T-cell (primary cell): ENCODE measurements at regions not wholly inside any gene's neighbourhood (a gene's known extent, or its start where the extent isn't known, plus 50 kb on each side); places are given as distances from the start of the nearest gene placed in this dataset.
"Not testable (repeated sequence)": the region's sequence is repeated elsewhere in the genome, so short reads cannot be mapped to it uniquely, and the experiment has no call there.

Experiments
- ATAC-seq, 4 experiments: fragments of 200-7000 bp in 3 of 4; fragments of 150-1000 bp in 1 of 4; cut with Tn5 transposase; replicated peaks in 1 of 4; 1 replicate in 3 of 4; 2 replicates in 1 of 4; pipeline ENCODE4 v1.10.0; 2021; ENCODE audit warnings: moderate library complexity in 3 of 4, mild to moderate bottlenecking in 2 of 4, moderate number of reproducible peaks in 1 of 4
- CTCF ChIA-PET, 2 donors: fragments of 300-600 bp; sonication (Branson Sonifier 250); formaldehyde crosslinking; loops; one replicate each; lab custom pipeline; 2022; ENCODE audit warnings: antibody characterized with exemption in 2 of 2; lab: Charles Lee
- POLR2A ChIA-PET, 2 donors: fragments of 300-600 bp; sonication (Branson Sonifier 250); formaldehyde crosslinking; loops; one replicate each; lab custom pipeline; 2022; ENCODE audit warnings: antibody characterized with exemption in 2 of 2; lab: Charles Lee
- DNase-seq, 35 experiments: peaks; one replicate each; pipeline versions ENCODE4 v3.0.0 to v3.0.0-alpha.2; 2013 to 2023
- H3K27ac ChIP-seq: one replicate; pipeline ENCODE4 v1.5.1; 2013; ENCODE audit warnings: low read length
- H3K27me3 ChIP-seq, 2 experiments: replicated peaks in 1 of 2; 1 replicate in 1 of 2; 2 replicates in 1 of 2; pipeline versions ENCODE4 v1.6.1 to v1.7.0; 2013; ENCODE audit warnings: low read length in 1 of 2, mixed read lengths in 1 of 2; ENCODE audit not compliant: control insufficient read depth in 2 of 2, insufficient read depth in 2 of 2; ENCODE audit errors: extremely low read depth in 1 of 2
- H3K36me3 ChIP-seq, 2 donors: 1 replicate in 1 of 2; 2 replicates in 1 of 2; pipeline versions ENCODE4 v1.6.1 to v1.7.0; 2013; ENCODE audit warnings: low read length in 1 of 2; ENCODE audit not compliant: control insufficient read depth in 2 of 2, insufficient read depth in 1 of 2; ENCODE audit errors: extremely low read depth in 1 of 2
- H3K4me1 ChIP-seq, 2 experiments: 1 replicate in 1 of 2; 2 replicates in 1 of 2; pipeline versions ENCODE4 v1.6.1 to v1.7.0; 2013; ENCODE audit warnings: low read length in 2 of 2, mixed read lengths in 1 of 2; ENCODE audit not compliant: insufficient read depth in 2 of 2, control insufficient read depth in 1 of 2; ENCODE audit errors: extremely low read depth in 1 of 2
- H3K4me3 ChIP-seq, 2 donors: 1 replicate in 1 of 2; 2 replicates in 1 of 2; pipeline versions ENCODE4 v1.5.1 to v1.7.0; 2013; ENCODE audit warnings: mild to moderate bottlenecking in 2 of 2, low read length in 1 of 2, moderate library complexity in 1 of 2; ENCODE audit not compliant: control insufficient read depth in 1 of 2; ENCODE audit errors: extremely low read depth in 1 of 2
- H3K9me3 ChIP-seq: 2 replicates; pipeline ENCODE4 v1.7.0; 2013
- H3K27ac Mint-ChIP-seq, 2 donors: one replicate each; pipeline ENCODE4 v1.8.0; 2020 to 2021; ENCODE audit warnings: mild to moderate bottlenecking in 2 of 2, mixed read lengths in 2 of 2
- H3K27me3 Mint-ChIP-seq, 2 donors: one replicate each; pipeline ENCODE4 v1.8.0; 2021 to 2022; ENCODE audit warnings: mixed read lengths in 2 of 2
- H3K36me3 Mint-ChIP-seq: one replicate; pipeline ENCODE4 v1.8.0; 2021; ENCODE audit warnings: mixed read lengths
- H3K4me1 Mint-ChIP-seq, 3 donors: one replicate each; pipeline ENCODE4 v1.8.0; 2020 to 2022; ENCODE audit warnings: mixed read lengths in 3 of 3, mild to moderate bottlenecking in 1 of 3
- H3K4me3 Mint-ChIP-seq, 3 donors: one replicate each; pipeline ENCODE4 v1.8.0; 2020 to 2022; ENCODE audit warnings: mild to moderate bottlenecking in 3 of 3, mixed read lengths in 3 of 3, moderate library complexity in 3 of 3
- H3K9me3 Mint-ChIP-seq, 3 donors: one replicate each; pipeline ENCODE4 v1.8.0; 2020 to 2022; ENCODE audit warnings: mixed read lengths in 3 of 3
- WGBS: methylation state at CpG from one replicate; pipeline ENCODE4 v1.1.5; 2013; ENCODE audit warnings: missing lambda C conversion rate; ENCODE audit not compliant: insufficient coverage; 5-methylcytosine and 5-hydroxymethylcytosine counted together

DNA sequence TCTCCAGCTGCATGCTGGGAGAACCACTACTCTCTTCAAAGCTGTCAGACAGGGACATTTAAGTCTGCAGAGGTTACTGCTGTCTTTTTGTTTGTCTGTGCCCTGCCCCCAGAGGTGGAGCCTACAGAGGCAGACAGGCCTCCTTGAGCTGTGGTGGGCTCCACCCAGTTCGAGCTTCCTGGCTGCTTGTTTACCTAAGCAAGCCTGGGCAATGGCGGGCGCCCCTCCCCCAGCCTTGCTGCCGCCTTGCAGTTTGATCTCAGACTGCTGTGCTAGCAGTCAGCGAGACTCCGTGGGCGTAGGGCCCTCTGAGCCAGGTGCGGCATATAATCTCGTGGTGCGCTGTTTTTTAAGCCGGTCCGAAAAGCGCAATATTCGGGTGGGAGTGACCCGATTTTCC, 215.0 kb downstream of the STIM2 start:
- H3K27me3 Mint-ChIP-seq, POLR2A ChIA-PET, H3K27me3 ChIP-seq, H3K4me3 ChIP-seq, H3K9me3 Mint-ChIP-seq, H3K27ac ChIP-seq, CTCF ChIA-PET, H3K4me1 Mint-ChIP-seq, H3K36me3 ChIP-seq, H3K9me3 ChIP-seq, H3K27ac Mint-ChIP-seq, H3K4me1 ChIP-seq, H3K36me3 Mint-ChIP-seq, H3K4me3 Mint-ChIP-seq, ATAC-seq: not testable (repeated sequence)
- peak in 1 of 35 experiments; percentile 5 for DNase-seq
- 63% methylated on average over 2 of the region's 15 CpGs for WGBS

DNA sequence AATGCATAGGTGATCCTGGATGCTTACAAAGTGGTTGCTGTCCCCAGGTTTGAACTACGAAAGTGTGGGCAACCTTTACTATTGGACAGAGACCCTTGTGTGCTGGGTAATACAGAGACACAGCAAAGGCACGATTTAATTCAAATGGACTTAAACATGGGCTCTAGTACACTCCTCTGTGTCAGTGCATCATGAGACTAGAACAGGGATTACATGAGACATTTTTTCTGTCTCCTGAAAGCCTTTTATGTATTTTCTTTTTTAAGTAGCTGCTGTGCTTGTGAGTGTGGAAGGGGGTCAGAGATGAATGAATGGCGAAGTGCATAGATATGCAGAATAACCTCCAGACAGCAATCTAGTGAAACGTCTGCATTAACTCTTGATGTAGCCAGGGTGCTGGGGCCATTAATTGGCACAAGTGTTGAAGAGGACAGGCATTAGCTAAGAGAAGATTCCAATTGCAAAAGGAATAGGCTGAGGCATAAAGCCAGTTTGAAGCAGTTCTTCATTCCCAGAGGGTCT, 218.4 kb downstream of the STIM2 start:
- Histone ChIP-seq H3K27me3 (peaks cover 0 to 19% of the 10 kb centered on the region in 2 experiments), H3K9me3 (no peaks in the 10 kb centered on the region), H3K4me1 (no peaks in the 10 kb centered on the region), H3K36me3 (no peaks in the 10 kb centered on the region), H3K4me3 (no peak overlapping the region), H3K27ac (no peak overlapping the region)
- Mint-ChIP-seq H3K27me3 (peaks cover 22 to 23% of the 10 kb centered on the region in 2 donors), H3K27ac (no peak overlapping the region), H3K36me3 (no peaks in the 10 kb centered on the region), H3K4me1 (peaks cover 0 to 5% (median 4%) of the 10 kb centered on the region in 3 donors), H3K9me3 (no peaks in the 10 kb centered on the region), H3K4me3 (no peak overlapping the region)
- no peak for DNase-seq
- no peak for ATAC-seq
- CTCF ChIA-PET, result no interaction called here
- 75% methylated on average over 4 of the region's 4 CpGs for WGBS
- POLR2A ChIA-PET, result no interaction called here

DNA sequence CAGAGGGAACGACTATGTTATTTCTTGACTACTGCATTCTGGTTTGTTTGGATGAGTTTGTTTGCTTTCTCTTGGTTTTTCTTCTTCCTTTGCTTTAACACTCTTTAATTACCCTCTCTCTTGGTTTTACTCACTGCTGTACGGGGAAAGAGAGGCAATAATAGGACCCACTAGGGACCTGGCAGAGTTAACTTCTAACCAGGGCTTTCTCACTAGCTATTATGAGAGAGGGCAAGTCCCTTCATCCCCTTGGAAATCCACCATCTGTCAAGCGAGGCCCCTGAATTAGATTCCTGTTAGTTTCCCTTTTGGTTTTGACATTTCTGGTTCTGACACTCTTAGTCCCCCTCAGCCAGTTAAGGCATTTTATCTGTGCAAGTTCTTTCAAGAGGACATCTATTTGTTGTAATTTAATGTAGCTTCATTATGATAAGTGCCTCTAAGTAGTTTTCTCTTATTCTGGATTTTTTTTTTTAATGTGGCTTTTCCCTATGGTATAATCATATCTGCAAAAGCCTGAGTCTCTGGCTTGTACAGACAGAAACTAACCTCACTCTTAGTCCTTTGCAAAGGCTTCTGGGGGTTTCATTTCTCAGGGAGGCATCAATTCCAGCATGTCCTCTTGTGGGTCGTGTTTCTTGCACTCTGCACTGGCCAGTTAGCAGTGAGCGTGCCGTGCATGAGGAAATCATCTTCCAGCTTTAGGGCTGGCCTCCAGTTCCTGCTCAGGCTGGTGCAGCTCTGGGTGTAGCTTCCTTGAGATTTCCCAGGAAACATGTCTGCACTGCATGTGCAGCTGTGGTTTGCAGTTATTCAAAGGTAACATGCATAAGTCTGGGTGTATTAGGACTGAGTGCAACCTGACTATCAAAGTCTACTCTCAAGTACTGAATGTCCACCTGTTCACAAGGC, 221.3 kb downstream of the STIM2 start:
- DNase-seq, result no peak
- H3K4me3 Mint-ChIP-seq, result no peak overlapping the region
- no peak overlapping the region for H3K4me3 ChIP-seq
- no peaks in the 10 kb centered on the region for H3K9me3 Mint-ChIP-seq
- H3K4me1 ChIP-seq, result peaks cover 0 to 5% of the 10 kb centered on the region in 2 experiments
- H3K36me3 Mint-ChIP-seq, result no peaks in the 10 kb centered on the region
- no peaks in the 10 kb centered on the region for H3K9me3 ChIP-seq
- ChIA-PET POLR2A (interaction anchor here in 1 of 2 donors (0.6 kb wide), 1 partner anchor 1503 kb away, joined by 4 read pairs; no protein-coding TSS in a partner anchor), CTCF (interaction anchor here in 1 of 2 donors (0.6 kb wide), 2 partner anchors 283 to 1250 kb away, joined by 3 read pairs; no protein-coding TSS in a partner anchor)
- H3K36me3 ChIP-seq, result no peaks in the 10 kb centered on the region
- H3K27me3 ChIP-seq, result peaks cover 2 to 29% of the 10 kb centered on the region in 2 experiments
- peaks cover 39% of the 10 kb centered on the region in 2 donors for H3K27me3 Mint-ChIP-seq
- H3K27ac Mint-ChIP-seq, result no peak overlapping the region
- peaks cover 7 to 19% (median 18%) of the 10 kb centered on the region in 3 donors for H3K4me1 Mint-ChIP-seq
- no peak overlapping the region for H3K27ac ChIP-seq
- ATAC-seq, result no peak
- WGBS, result 74% methylated on average over 3 of the region's 6 CpGs

GRCh38 chr4:27082776-27083175, 222.1 kb downstream of the STIM2 start:
- H3K27me3 ChIP-seq, result peaks cover 2 to 31% of the 10 kb centered on the region in 2 experiments
- no peak overlapping the region for H3K4me3 ChIP-seq
- Mint-ChIP-seq H3K4me1 (peaks cover 7 to 19% (median 18%) of the 10 kb centered on the region in 3 donors), H3K9me3 (no peaks in the 10 kb centered on the region), H3K27me3 (peaks cover 42 to 47% of the 10 kb centered on the region in 2 donors), H3K36me3 (no peaks in the 10 kb centered on the region), H3K27ac (no peak overlapping the region), H3K4me3 (no peak overlapping the region)
- no peak for DNase-seq
- H3K9me3 ChIP-seq, result no peaks in the 10 kb centered on the region
- no peaks in the 10 kb centered on the region for H3K36me3 ChIP-seq
- ChIA-PET POLR2A (interaction anchor here in 1 of 2 donors (0.6 kb wide), 1 partner anchor 1504 kb away, joined by 4 read pairs; no protein-coding TSS in a partner anchor), CTCF (no interaction called here)
- H3K27ac ChIP-seq, result no peak overlapping the region
- peaks cover 0 to 5% of the 10 kb centered on the region in 2 experiments for H3K4me1 ChIP-seq
- no peak for ATAC-seq
- WGBS, result no CpG with 5 or more reads among the region's 4 CpGs

- ChIA-PET CTCF (no interaction called here), POLR2A (no interaction called here)
- ATAC-seq (no peak), DNase-seq (peak in 4 of 35 experiments; percentile 3 to 11 (median 6))
- peaks cover 2 to 34% of the 10 kb centered on the region in 2 experiments for H3K27me3 ChIP-seq
- WGBS, result 2% methylated on average over 17 of the region's 33 CpGs
- H3K36me3 Mint-ChIP-seq, result no peaks in the 10 kb centered on the region
- no peaks in the 10 kb centered on the region for H3K9me3 ChIP-seq
- H3K27ac Mint-ChIP-seq, result peak overlapping the region in 1 of 2 donors; percentile 28
- H3K4me3 ChIP-seq, result peak overlapping the region in 1 of 2 donors; percentile 7
- no peaks in the 10 kb centered on the region for H3K36me3 ChIP-seq
- H3K4me1 Mint-ChIP-seq, result peaks cover 11 to 19% (median 18%) of the 10 kb centered on the region in 3 donors
- peaks cover 50 to 52% of the 10 kb centered on the region in 2 donors for H3K27me3 Mint-ChIP-seq
- H3K4me1 ChIP-seq, result peaks cover 0 to 5% of the 10 kb centered on the region in 2 experiments
- H3K4me3 Mint-ChIP-seq, result peak overlapping the region; percentile 10 to 45 (median 44)
- no peaks in the 10 kb centered on the region for H3K9me3 Mint-ChIP-seq
- H3K27ac ChIP-seq, result no peak overlapping the region
These were observed 224.2 kb downstream of the STIM2 start for GRCh38 chr4:27084685-27085361.

DNA sequence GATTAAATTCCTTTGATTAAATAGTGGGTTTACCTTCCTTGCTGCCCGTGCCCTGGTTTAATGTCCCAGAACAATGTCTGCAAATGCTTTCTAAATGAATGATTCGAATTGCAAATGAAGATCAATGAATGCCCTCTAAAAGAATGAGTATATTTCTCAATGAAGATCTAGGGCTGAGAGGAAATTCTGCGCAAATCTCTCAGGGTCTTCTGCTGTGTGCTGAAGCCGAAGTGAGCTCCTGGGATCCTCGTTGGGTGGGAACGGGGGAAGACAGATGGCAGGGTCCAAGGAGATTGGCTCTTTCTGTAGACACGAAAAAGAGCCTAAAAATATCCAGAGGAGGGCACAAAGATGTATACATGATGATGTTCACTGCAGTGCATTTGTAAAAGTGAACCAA, 224.8 kb downstream of the STIM2 start:
- ATAC-seq, result no peak
- Histone ChIP-seq H3K9me3 (no peaks in the 10 kb centered on the region), H3K4me3 (no peak overlapping the region), H3K4me1 (peaks cover 0 to 5% of the 10 kb centered on the region in 2 experiments), H3K27me3 (peaks cover 2 to 34% of the 10 kb centered on the region in 2 experiments), H3K36me3 (no peaks in the 10 kb centered on the region), H3K27ac (no peak overlapping the region)
- ChIA-PET POLR2A (no interaction called here), CTCF (no interaction called here)
- Mint-ChIP-seq H3K4me1 (peaks cover 11 to 19% (median 18%) of the 10 kb centered on the region in 3 donors), H3K9me3 (no peaks in the 10 kb centered on the region), H3K27ac (no peak overlapping the region), H3K36me3 (no peaks in the 10 kb centered on the region), H3K27me3 (peaks cover 54 to 56% of the 10 kb centered on the region in 2 donors), H3K4me3 (peak overlapping the region in 1 of 3 donors; percentile 45)
- no peak for DNase-seq
- 41% methylated on average over 6 of the region's 7 CpGs for WGBS
